HL-60 (cell line): ENCODE measurements at regions not wholly inside any gene's neighbourhood (a gene's known extent, or its start where the extent isn't known, plus 50 kb on each side); places are given as distances from the start of the nearest gene placed in this dataset.

Experiments used
- DNase-seq, 2 experiments: peaks; one replicate each; pipeline ENCODE4 v3.0.0-alpha.2; 2010 to 2020; ENCODE audit warnings: low read depth in 1 of 2, low spot score in 1 of 2
- H3K27ac ChIP-seq: fragments of 250-450 bp; sonication (Bioruptor Pico); replicated peaks from 2 replicates; pipeline ENCODE4 v1.5.1; 2020; ENCODE audit warnings: mild to moderate bottlenecking, moderate library complexity
- H3K27me3 ChIP-seq: fragments of 250-450 bp; sonication (Bioruptor Pico); 2 replicates; pipeline ENCODE4 v1.5.1; 2021; ENCODE audit warnings: mild to moderate bottlenecking, moderate library complexity; ENCODE audit not compliant: insufficient read depth, poor library complexity, severe bottlenecking
- H3K4me3 ChIP-seq: replicated peaks from 2 replicates; pipeline ENCODE4 v1.5.1; 2011; ENCODE audit warnings: mild to moderate bottlenecking, control low read depth, low read length; ENCODE audit not compliant: insufficient read depth
- CTCF ChIP-seq: IDR thresholded peaks from one replicate; pipeline ENCODE4 v1.5.1; 2011; ENCODE audit warnings: low read length, control low read depth, inconsistent platforms; ENCODE audit not compliant: insufficient read depth
- GABPA ChIP-seq: IDR thresholded peaks from 2 replicates; pipeline ENCODE4 v1.6.1; 2012; ENCODE audit warnings: low read depth
- POLR2AphosphoS5 ChIP-seq: IDR thresholded peaks from 2 replicates; pipeline ENCODE4 v1.6.1; 2012; ENCODE audit warnings: low read depth
- REST ChIP-seq: IDR thresholded peaks from 2 replicates; pipeline ENCODE4 v1.6.1; 2012; ENCODE audit warnings: low read depth; ENCODE audit not compliant: insufficient replicate concordance
- SPI1 ChIP-seq: IDR thresholded peaks from 2 replicates; pipeline ENCODE4 v1.6.1; 2012; ENCODE audit warnings: low read depth, mild to moderate bottlenecking, borderline replicate concordance

- Histone ChIP-seq H3K4me3 (no peak overlapping the region), H3K27me3 (no peaks in the 10 kb centered on the region), H3K27ac (no peak overlapping the region)
- TF ChIP-seq GABPA: no peak
- no peak for TF ChIP-seq CTCF
- no peak for DNase-seq
These were observed 605.5 kb downstream of the RBFOX1 start for GRCh38 chr16:7938175-7938574.

GRCh38 chr16:7921345-7921744, 588.7 kb downstream of the RBFOX1 start:
- TF ChIP-seq SPI1: no peak
- no peak for TF ChIP-seq POLR2AphosphoS5
- no peak for TF ChIP-seq REST
- TF ChIP-seq GABPA: no peak
- no peak for TF ChIP-seq CTCF
- no peak overlapping the region for H3K27ac ChIP-seq
- no peaks in the 10 kb centered on the region for H3K27me3 ChIP-seq
- no peak for DNase-seq
- H3K4me3 ChIP-seq: no peak overlapping the region

- TF ChIP-seq SPI1: no peak
- TF ChIP-seq POLR2AphosphoS5: no peak
- no peak for TF ChIP-seq CTCF
- no peak for TF ChIP-seq GABPA
- no peak for TF ChIP-seq REST
- Histone ChIP-seq H3K27ac (no peak overlapping the region), H3K27me3 (no peaks in the 10 kb centered on the region), H3K4me3 (no peak overlapping the region)
- no peak for DNase-seq
These were observed 587.1 kb downstream of the RBFOX1 start for GRCh38 chr16:7919782-7920181.

GRCh38 chr16:7914748-7915147, 582.1 kb downstream of the RBFOX1 start:
- no peak for DNase-seq
- Histone ChIP-seq H3K4me3 (no peak overlapping the region), H3K27me3 (no peaks in the 10 kb centered on the region), H3K27ac (no peak overlapping the region)
- TF ChIP-seq REST (no peak), POLR2AphosphoS5 (no peak), SPI1 (no peak), GABPA (no peak), CTCF (no peak)
